Endothelial cell of umbilical vein (primary cell): ENCODE measurements at regions not wholly inside any gene's neighbourhood (a gene's known extent, or its start where the extent isn't known, plus 50 kb on each side); places are given as distances from the start of the nearest gene placed in this dataset.

ENCODE experiments used
- BruUV-seq: library from RNA; stranded (reverse); fragments of 400-500 nt; replicated peaks from 2 replicates; lab custom pipeline; 2021; lab: Mats Ljungman, UMichigan
- CTCF ChIA-PET: fragments of 300-600, 350-600 bp; sonication (Branson Sonifier 250); formaldehyde crosslinking; loops from one replicate; lab custom pipeline; 2021; ENCODE audit warnings: antibody characterized with exemption, inconsistent platforms; lab: Charles Lee
- POLR2A ChIA-PET: fragments of 300-600, 350-600 bp; sonication (Branson Sonifier 250); formaldehyde crosslinking; loops from one replicate; lab custom pipeline; 2021; ENCODE audit warnings: antibody characterized with exemption, inconsistent platforms; lab: Charles Lee
- DNase-seq: peaks from one replicate; pipeline ENCODE4 v3.0.0-alpha.2; 2011; ENCODE audit warnings: low read depth, low spot score
- FAIRE-seq: peaks from 2 replicates; lab custom pipeline; 2011; peaks lifted over from hg19 to GRCh38; lab: Jason Lieb, UNC
- H2AFZ ChIP-seq: 2 replicates; pipeline ENCODE4 v1.6.0; 2012; ENCODE audit warnings: low read depth, low read length, control low read depth, inconsistent platforms
- H3K27ac ChIP-seq: 2 replicates; pipeline ENCODE4 v1.5.1; 2011; ENCODE audit warnings: low read depth, mild to moderate bottlenecking, control low read depth, low read length, moderate library complexity; ENCODE audit not compliant: insufficient read depth
- H3K27me3 ChIP-seq, 2 experiments: 2 replicates each; pipeline versions ENCODE4 v1.6.0 to v1.6.1; 2011; ENCODE audit warnings: low read length in 2 of 2, mixed read lengths in 1 of 2; ENCODE audit not compliant: control insufficient read depth in 2 of 2, insufficient read depth in 2 of 2
- H3K36me3 ChIP-seq, 2 experiments: 2 replicates in 1 of 2; 3 replicates in 1 of 2; pipeline ENCODE4 v1.5.1; 2011; ENCODE audit warnings: low read length in 2 of 2, mild to moderate bottlenecking in 1 of 2, moderate library complexity in 1 of 2; ENCODE audit not compliant: control insufficient read depth in 2 of 2, insufficient read depth in 2 of 2; ENCODE audit errors: extremely low read depth in 1 of 2
- H3K4me1 ChIP-seq: 3 replicates; pipeline ENCODE4 v1.5.1; 2011; ENCODE audit warnings: mild to moderate bottlenecking, low read length; ENCODE audit not compliant: control insufficient read depth, insufficient read depth; ENCODE audit errors: extremely low read depth
- H3K4me2 ChIP-seq: 2 replicates; pipeline ENCODE4 v1.6.1; 2011; ENCODE audit warnings: low read length, control low read depth, mixed read lengths; ENCODE audit not compliant: insufficient read depth
- H3K4me3 ChIP-seq, 3 experiments: fragments of 200-600 bp in 1 of 3; sonication (generic), shearing (Covaris generic) in 1 of 3; replicated peaks in 1 of 3; 2 replicates each; pipeline ENCODE4 v1.5.1; 2011 to 2016; ENCODE audit warnings: control low read depth in 3 of 3, low read length in 3 of 3, mild to moderate bottlenecking in 2 of 3, inconsistent platforms in 1 of 3, low read depth in 1 of 3, moderate library complexity in 1 of 3; ENCODE audit not compliant: insufficient read depth in 1 of 3
- H3K79me2 ChIP-seq: 2 replicates; pipeline ENCODE4 v1.6.0; 2012; ENCODE audit warnings: low read length, inconsistent platforms; ENCODE audit not compliant: control insufficient read depth, insufficient read depth
- H3K9ac ChIP-seq: replicated peaks from 2 replicates; pipeline ENCODE3; 2011; ENCODE audit warnings: low read length, control low read depth; ENCODE audit not compliant: insufficient read depth; ENCODE audit errors: extremely low read depth
- H3K9me1 ChIP-seq: replicated peaks from 3 replicates; pipeline ENCODE4 v1.6.0; 2011; ENCODE audit warnings: mild to moderate bottlenecking, low read length; ENCODE audit not compliant: control insufficient read depth, insufficient read depth; ENCODE audit errors: extremely low read depth
- H3K9me3 ChIP-seq: replicated peaks from 2 replicates; pipeline ENCODE4 v1.5.1; 2012; ENCODE audit warnings: low read length, inconsistent platforms; ENCODE audit not compliant: control insufficient read depth, insufficient read depth
- H4K20me1 ChIP-seq: replicated peaks from 2 replicates; pipeline ENCODE3; 2011; ENCODE audit warnings: mild to moderate bottlenecking, low read length; ENCODE audit not compliant: control insufficient read depth, insufficient read depth; ENCODE audit errors: extremely low read depth
- EZH2 ChIP-seq: IDR thresholded peaks from 2 replicates; pipeline ENCODE4 v1.6.1; 2012; ENCODE audit warnings: borderline replicate concordance, low read depth, mild to moderate bottlenecking, moderate library complexity, low read length, inconsistent platforms; ENCODE audit not compliant: severe bottlenecking
- FOS ChIP-seq: IDR thresholded peaks from 2 replicates; pipeline ENCODE4 v1.6.1; 2011; ENCODE audit warnings: mild to moderate bottlenecking, low read length, moderate library complexity, borderline replicate concordance; ENCODE audit not compliant: insufficient read depth
- GATA2 ChIP-seq: IDR thresholded peaks from 2 replicates; pipeline ENCODE4 v1.7.0; 2011; ENCODE audit warnings: low read depth, mild to moderate bottlenecking, moderate library complexity, mixed read lengths, low read length; ENCODE audit not compliant: insufficient read length, insufficient read depth
- MYC ChIP-seq: IDR thresholded peaks from one replicate; pipeline ENCODE4 v1.6.1; 2011; ENCODE audit warnings: mild to moderate bottlenecking, low read depth, low read length
- POLR2A ChIP-seq: IDR thresholded peaks from 2 replicates; pipeline ENCODE4 v1.6.1; 2012; ENCODE audit warnings: low read depth, mild to moderate bottlenecking, control low read depth, low read length
- POLR2AphosphoS5 ChIP-seq: IDR thresholded peaks from 2 replicates; pipeline ENCODE4 v1.6.1; 2012; ENCODE audit warnings: low read depth, mild to moderate bottlenecking, control low read depth, low read length, moderate library complexity; ENCODE audit not compliant: insufficient read depth
- dilution Hi-C: fragments of 300-500 bp; cut with MboI; formaldehyde crosslinking; loops from one replicate; pipeline ENCODE4 v1.15.0; 2019; ENCODE audit warnings: low sequenced_read_pairs; ENCODE audit not compliant: extremely low pct_ligation_motif_present
- intact Hi-C: fragments of 100-400 bp; cut with micrococcal nuclease; formaldehyde crosslinking; loops from one replicate; pipeline ENCODE4 v1.10.0; 2022
- TF ChIP-seq, protein P1 (sequence below), 2 donors: IDR thresholded peaks; 1 replicate in 1 of 2; 2 replicates in 1 of 2; pipeline ENCODE4 v1.5.1; 2011; ENCODE audit warnings: low read length in 2 of 2, mild to moderate bottlenecking in 2 of 2, moderate library complexity in 2 of 2, control low read depth in 1 of 2, inconsistent platforms in 1 of 2, low read depth in 1 of 2; ENCODE audit not compliant: insufficient read depth in 1 of 2; ENCODE audit errors: extremely low read depth in 1 of 2
- TF ChIP-seq, protein P2 (sequence below): IDR thresholded peaks from 2 replicates; pipeline ENCODE4 v1.6.1; 2011; ENCODE audit not compliant: insufficient read depth, insufficient read length

DNA sequence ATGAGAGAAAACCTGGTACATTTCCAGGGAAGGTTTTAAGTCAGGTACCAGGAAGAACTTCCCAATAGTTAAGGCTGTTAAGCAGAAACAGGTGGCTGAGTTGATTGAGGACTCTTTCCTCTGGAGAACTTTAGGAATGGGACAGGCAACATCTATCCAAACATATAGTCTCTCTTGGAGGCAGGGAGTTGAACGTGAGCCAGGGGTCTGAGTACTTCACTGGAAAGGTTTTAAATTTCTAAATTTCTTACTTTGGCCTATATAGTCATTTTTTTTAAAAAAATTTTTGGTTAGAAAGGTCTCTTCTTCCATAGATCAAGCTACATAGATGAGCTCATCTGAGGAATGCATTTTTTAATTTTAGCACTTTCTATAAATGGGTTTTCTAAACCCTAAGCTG is 261.4 kb upstream of the TCF4 start:
- DNase-seq (no peak), FAIRE-seq (no peak)
- H3K79me2 ChIP-seq, result no peaks in the 10 kb centered on the region
- H3K27ac ChIP-seq, result no peak overlapping the region
- dilution Hi-C loops (no loop called here), intact Hi-C loops (no loop called here)
- ChIA-PET CTCF (no interaction called here), POLR2A (no interaction called here)
- no peak overlapping the region for H3K4me3 ChIP-seq
- TF ChIP-seq EZH2 (no peak), POLR2A (no peak), GATA2 (no peak), FOS (no peak), MYC (no peak), POLR2AphosphoS5 (no peak)
- TF ChIP-seq, protein P1, sequence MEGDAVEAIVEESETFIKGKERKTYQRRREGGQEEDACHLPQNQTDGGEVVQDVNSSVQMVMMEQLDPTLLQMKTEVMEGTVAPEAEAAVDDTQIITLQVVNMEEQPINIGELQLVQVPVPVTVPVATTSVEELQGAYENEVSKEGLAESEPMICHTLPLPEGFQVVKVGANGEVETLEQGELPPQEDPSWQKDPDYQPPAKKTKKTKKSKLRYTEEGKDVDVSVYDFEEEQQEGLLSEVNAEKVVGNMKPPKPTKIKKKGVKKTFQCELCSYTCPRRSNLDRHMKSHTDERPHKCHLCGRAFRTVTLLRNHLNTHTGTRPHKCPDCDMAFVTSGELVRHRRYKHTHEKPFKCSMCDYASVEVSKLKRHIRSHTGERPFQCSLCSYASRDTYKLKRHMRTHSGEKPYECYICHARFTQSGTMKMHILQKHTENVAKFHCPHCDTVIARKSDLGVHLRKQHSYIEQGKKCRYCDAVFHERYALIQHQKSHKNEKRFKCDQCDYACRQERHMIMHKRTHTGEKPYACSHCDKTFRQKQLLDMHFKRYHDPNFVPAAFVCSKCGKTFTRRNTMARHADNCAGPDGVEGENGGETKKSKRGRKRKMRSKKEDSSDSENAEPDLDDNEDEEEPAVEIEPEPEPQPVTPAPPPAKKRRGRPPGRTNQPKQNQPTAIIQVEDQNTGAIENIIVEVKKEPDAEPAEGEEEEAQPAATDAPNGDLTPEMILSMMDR (IDR thresholded peaks at IDR 0.05; ENCODE audit: extremely low read depth in 1 of 2, insufficient read depth in 1 of 2, low read depth in 1 of 2, low read length in 2 of 2), result no peak
- TF ChIP-seq, protein P2, sequence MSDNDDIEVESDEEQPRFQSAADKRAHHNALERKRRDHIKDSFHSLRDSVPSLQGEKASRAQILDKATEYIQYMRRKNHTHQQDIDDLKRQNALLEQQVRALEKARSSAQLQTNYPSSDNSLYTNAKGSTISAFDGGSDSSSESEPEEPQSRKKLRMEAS, result no peak
- no peak overlapping the region for H2AFZ ChIP-seq
- H3K4me1 ChIP-seq, result no peaks in the 10 kb centered on the region
- no peaks in the 10 kb centered on the region for H3K27me3 ChIP-seq
- no peaks in the 10 kb centered on the region for H3K9me3 ChIP-seq
- H3K9me1 ChIP-seq, result no peaks in the 10 kb centered on the region
- H3K36me3 ChIP-seq, result no peaks in the 10 kb centered on the region
- no TSS peak for BruUV-seq
- no peaks in the 10 kb centered on the region for H4K20me1 ChIP-seq
- H3K4me2 ChIP-seq, result no peak overlapping the region
- no peak overlapping the region for H3K9ac ChIP-seq
